Retinal pigment epithelial cell (primary cell): ENCODE measurements at regions not wholly inside any gene's neighbourhood (a gene's known extent, or its start where the extent isn't known, plus 50 kb on each side); places are given as distances from the start of the nearest gene placed in this dataset.
A peak's percentile ranks its signal among the peaks of the same experiment; 100 is the strongest.
"Not testable (repeated sequence)": the region's sequence is repeated elsewhere in the genome, so short reads cannot be mapped to it uniquely, and the experiment has no call there.

ENCODE experiments used
- DNase-seq: peaks from one replicate; pipeline ENCODE4 v3.0.0-alpha.2; 2010; ENCODE audit warnings: low read depth
- H3K4me3 ChIP-seq: 2 replicates; pipeline ENCODE4 v1.5.1; 2011; ENCODE audit warnings: mild to moderate bottlenecking, low read length, control low read depth, moderate library complexity
- TF ChIP-seq, protein P1 (sequence below): conservative IDR thresholded peaks from 2 replicates; pipeline ENCODE4 v1.5.1; 2011; ENCODE audit warnings: low read depth, low read length, control low read depth, inconsistent platforms

DNA sequence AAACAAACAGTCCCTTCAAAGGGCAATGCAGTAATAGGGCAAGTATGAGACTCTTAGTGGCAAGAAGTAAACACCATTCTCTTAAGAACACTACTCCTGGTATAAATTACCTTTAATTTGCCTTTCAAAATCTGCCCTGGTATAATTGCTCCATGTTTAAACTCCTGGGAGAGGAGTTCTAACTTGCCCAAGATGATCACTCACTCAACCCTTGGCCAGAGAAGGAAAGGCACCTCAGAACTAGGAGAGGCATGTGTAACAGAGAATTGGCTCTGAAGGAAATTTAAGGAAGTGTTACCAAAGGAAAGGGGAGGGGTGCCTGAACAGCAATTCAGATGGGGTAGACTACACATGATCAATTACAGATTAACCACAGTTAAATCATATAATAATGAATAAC, 1173.6 kb upstream of the SORCS1 start:
- no peak overlapping the region for H3K4me3 ChIP-seq
- TF ChIP-seq, protein P1, sequence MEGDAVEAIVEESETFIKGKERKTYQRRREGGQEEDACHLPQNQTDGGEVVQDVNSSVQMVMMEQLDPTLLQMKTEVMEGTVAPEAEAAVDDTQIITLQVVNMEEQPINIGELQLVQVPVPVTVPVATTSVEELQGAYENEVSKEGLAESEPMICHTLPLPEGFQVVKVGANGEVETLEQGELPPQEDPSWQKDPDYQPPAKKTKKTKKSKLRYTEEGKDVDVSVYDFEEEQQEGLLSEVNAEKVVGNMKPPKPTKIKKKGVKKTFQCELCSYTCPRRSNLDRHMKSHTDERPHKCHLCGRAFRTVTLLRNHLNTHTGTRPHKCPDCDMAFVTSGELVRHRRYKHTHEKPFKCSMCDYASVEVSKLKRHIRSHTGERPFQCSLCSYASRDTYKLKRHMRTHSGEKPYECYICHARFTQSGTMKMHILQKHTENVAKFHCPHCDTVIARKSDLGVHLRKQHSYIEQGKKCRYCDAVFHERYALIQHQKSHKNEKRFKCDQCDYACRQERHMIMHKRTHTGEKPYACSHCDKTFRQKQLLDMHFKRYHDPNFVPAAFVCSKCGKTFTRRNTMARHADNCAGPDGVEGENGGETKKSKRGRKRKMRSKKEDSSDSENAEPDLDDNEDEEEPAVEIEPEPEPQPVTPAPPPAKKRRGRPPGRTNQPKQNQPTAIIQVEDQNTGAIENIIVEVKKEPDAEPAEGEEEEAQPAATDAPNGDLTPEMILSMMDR = no peak
- no peak for DNase-seq

- H3K4me3 ChIP-seq = no peak overlapping the region
- TF ChIP-seq, protein P1 = no peak
- DNase-seq = no peak
Measured at GRCh38 chr10:108336836-108337235, 1172.3 kb upstream of the SORCS1 start.

DNA sequence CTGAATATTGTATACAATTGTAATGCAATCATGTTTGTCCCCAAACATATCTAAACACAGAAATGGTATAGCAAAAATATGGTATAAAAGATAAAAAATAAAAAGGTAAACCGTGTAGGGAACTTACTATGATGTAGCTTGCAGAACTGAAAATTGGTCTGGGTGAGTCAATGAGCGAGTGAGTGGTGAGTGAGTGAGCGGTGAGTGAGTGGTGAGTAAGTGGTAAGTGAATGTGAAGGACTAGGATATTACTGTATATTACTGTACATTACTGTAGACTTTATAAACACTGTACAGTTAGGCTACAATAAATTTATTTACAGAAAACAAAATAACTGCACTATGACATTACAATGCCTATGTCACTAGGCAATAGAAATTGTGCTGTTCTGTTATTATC, 1163.2 kb upstream of the SORCS1 start:
- H3K4me3 ChIP-seq = no peak overlapping the region
- TF ChIP-seq, protein P1 = no peak
- DNase-seq = no peak

DNA sequence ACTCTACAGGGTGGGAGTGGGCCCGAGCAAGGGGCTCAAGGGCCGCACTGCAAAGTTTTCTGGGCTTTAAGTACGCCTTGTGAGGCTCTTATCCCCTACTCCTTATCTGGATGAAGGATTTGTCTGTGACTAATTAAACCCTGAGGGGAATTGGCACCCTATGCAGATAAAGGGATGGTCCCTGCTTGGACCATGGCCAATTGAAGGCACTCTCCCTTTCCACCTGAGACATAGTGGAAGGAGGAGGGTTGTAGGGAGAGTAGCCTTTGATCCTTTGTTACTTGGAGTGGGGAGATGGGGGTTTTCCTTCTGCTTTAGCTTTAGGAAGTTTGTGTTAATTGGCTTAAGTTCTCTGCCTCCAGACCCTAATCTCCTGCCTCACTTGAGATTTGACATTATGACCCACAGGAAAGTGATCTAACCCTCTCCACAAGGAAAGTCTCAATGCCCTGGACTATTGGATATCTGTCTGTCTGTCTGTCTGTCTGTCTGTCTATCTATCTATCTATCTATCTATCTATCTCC, 1158.8 kb upstream of the SORCS1 start:
- H3K4me3 ChIP-seq = no peak overlapping the region
- DNase-seq = no peak
- TF ChIP-seq, protein P1 = no peak

- TF ChIP-seq, protein P1 = no peak
Measured at GRCh38 chr10:108319434-108320222, 1155.1 kb upstream of the SORCS1 start.

GRCh38 chr10:108315636-108316035, 1151.1 kb upstream of the SORCS1 start:
- H3K4me3 ChIP-seq = peak overlapping the region; percentile 25
- DNase-seq = not testable (repeated sequence)

More at GRCh38 chr10:108319434-108320222, 1155.1 kb upstream of the SORCS1 start:
- DNase-seq = no peak
- H3K4me3 ChIP-seq = no peak overlapping the region

DNA sequence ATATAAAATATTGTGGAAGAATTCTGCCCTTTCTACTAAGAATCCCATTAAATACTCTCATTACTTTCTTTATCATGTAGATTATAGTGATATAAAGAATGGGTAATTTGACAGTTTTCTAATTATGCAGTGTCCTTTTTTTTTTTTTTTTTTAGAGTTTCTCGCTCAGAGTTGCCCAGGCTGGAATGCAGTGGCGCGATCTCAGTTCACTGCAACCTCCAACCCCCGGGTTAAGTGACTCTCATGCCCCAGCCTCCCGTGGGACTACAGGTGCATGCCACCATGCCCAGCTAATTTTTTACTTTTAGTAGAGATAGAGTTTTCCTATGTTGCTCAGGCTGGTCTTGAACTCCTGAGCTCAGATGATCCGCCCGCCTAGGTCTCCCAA, 1143.4 kb upstream of the SORCS1 start:
- TF ChIP-seq, protein P1 = no peak
- DNase-seq = no peak
- H3K4me3 ChIP-seq = no peak overlapping the region
